ENCODE measurements at regions not wholly inside any gene's neighbourhood (a gene's known extent, or its start where the extent isn't known, plus 50 kb on each side); places are given as distances from the start of the nearest gene placed in this dataset.

DNA sequence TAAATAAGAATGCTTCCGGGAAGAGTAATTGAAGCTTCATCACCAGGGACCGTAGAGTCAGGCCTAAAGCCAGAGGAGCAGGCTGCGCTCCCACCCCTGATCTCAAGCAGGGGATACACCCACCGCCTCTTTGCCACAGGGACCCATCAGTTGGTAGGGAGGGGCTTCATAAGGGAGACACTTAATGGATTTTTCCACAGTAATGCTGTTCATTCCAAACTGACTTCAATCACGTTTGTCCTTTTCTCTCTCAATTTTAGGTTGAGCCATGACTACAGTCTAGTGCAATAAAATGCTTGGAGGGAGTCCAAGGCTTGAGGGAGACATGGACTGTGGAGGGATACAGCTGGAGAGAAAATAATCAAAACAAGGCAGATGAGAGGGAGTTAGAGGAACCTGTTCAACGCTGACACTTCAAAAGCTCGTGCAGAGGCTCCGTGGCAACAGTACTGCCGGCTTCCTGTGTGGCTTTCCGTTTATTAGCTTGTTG, 111.5 kb downstream of the SEC16B start:
- TF ChIP-seq, protein P1, sequence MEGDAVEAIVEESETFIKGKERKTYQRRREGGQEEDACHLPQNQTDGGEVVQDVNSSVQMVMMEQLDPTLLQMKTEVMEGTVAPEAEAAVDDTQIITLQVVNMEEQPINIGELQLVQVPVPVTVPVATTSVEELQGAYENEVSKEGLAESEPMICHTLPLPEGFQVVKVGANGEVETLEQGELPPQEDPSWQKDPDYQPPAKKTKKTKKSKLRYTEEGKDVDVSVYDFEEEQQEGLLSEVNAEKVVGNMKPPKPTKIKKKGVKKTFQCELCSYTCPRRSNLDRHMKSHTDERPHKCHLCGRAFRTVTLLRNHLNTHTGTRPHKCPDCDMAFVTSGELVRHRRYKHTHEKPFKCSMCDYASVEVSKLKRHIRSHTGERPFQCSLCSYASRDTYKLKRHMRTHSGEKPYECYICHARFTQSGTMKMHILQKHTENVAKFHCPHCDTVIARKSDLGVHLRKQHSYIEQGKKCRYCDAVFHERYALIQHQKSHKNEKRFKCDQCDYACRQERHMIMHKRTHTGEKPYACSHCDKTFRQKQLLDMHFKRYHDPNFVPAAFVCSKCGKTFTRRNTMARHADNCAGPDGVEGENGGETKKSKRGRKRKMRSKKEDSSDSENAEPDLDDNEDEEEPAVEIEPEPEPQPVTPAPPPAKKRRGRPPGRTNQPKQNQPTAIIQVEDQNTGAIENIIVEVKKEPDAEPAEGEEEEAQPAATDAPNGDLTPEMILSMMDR (IDR thresholded peaks at IDR 0.05), result no peak
- TF ChIP-seq EZH2 (IDR thresholded peaks at IDR 0.05; ENCODE audit: borderline replicate concordance, insufficient read depth, low read depth, low read length, poor library complexity, severe bottlenecking), result no peak

All from B cell (primary cell).